GM18505 (cell line): ENCODE measurements at regions not wholly inside any gene's neighbourhood (a gene's known extent, or its start where the extent isn't known, plus 50 kb on each side); places are given as distances from the start of the nearest gene placed in this dataset.

ENCODE experiments used
- ATAC-seq: cut with Tn5 transposase; IDR thresholded peaks from one replicate; pipeline ENCODE4 v1.9.1; 2021; ENCODE audit not compliant: unreplicated experiment
- POLR2A ChIP-seq: IDR thresholded peaks from 4 replicates; pipeline ENCODE4 v1.6.1; 2011; ENCODE audit warnings: borderline replicate concordance; ENCODE audit not compliant: insufficient read depth, insufficient read length; ENCODE audit errors: extremely low read depth

DNA sequence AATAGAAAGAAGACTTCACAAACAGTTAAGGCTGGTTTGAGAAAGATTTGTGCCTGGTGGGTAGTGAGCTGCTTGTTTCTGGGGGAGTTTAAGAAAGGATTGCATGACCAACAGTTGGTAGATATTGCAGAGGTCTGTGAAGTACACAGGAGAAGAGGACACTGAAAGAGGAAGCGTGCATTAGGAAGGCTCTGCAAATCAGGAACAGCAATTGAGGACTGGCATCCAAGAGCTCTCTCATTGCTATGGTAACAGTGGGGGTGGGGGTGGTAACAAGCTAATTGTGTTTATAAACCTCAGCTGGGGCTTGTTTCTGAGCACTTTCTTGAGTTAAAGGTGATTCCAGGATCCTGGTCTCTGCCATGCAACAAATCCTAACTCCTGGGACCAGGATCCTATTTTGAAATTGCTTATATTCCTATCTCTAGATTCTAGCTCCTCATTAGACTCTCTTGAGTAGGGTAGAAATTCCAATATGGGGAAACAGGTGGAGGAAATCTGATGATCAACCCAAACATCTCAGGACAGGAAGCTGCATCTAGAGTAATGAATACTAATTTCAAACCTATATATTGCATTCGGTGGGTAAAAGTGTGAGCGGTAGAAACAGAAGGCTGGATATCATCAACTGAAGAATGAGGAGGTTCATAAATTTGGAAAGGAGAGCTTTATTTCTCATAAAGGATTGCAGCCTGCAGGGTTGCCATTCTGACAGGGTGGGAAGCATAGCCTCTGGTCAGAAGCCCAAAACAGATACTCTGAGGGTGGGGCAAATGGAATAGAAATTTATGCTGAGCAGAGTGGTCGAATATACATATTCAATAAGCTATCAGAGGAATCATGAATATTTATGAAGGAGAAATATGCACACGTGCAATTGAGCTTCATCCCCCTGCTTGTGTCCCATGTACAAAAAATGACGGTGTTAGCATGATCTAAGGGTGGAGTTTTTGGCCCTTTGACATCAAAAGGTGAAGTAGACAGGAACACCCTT, 79.4 kb downstream of the PTTG1 start:
- peak; percentile 59 for ATAC-seq
- TF ChIP-seq POLR2A = no peak

- TF ChIP-seq POLR2A = no peak
- no peak for ATAC-seq
Observed at GRCh38 chr5:160504906-160505305, 83.3 kb downstream of the PTTG1 start.

DNA sequence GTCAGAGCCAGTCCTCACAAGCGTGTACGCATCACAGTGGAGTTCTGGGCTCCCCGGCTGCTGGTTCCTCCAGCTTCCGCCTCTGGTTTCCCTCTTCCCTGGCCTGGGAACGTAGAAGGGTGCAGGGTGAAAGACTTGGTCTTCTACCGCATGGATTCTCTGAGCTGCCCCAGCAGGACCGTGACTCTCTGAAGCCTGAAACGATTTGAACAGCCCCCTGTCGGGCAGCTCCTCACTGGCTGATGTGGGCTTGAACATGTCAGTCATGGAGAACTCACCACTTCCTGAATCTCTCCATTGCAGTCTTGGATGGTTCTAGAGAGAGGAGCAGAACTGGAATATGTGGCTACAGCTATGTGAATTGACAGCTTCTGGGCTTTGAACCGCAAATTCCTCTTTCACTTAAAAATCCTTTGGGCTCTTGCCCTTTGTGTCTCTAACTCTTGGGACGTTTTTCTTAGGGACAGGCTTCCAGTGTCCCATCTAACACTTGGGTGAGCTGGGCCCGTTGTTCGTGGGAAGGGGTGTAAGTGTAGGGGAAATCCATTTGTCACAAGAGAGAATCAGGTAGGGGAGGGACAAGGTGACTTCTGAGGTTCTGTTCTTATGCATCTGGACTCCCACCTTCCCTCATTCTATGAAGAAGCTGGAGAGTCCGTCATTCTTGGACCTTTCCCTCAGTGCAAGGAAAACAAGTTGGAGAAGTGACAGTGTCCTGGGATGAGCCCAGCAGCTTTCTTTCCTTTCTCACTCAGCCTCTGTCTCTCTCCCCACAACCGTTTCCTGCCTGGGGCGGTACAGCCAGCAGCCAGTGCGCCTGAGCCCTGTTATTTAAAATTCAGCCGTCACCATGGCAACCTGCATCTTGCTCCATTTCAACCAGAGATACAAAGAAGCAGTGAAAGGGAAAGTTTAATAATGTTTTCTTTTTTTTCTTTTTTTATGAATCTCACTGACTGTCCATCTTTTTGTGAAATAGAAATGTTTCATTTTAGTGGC, 84.7 kb downstream of the PTTG1 start:
- ATAC-seq = peak; percentile 80

GRCh38 chr5:160507221-160507721, 85.6 kb downstream of the PTTG1 start:
- peak; percentile 24 for ATAC-seq
- no peak for TF ChIP-seq POLR2A

More for the DNA sequence above, 84.7 kb downstream of the PTTG1 start:
- no peak for TF ChIP-seq POLR2A

DNA sequence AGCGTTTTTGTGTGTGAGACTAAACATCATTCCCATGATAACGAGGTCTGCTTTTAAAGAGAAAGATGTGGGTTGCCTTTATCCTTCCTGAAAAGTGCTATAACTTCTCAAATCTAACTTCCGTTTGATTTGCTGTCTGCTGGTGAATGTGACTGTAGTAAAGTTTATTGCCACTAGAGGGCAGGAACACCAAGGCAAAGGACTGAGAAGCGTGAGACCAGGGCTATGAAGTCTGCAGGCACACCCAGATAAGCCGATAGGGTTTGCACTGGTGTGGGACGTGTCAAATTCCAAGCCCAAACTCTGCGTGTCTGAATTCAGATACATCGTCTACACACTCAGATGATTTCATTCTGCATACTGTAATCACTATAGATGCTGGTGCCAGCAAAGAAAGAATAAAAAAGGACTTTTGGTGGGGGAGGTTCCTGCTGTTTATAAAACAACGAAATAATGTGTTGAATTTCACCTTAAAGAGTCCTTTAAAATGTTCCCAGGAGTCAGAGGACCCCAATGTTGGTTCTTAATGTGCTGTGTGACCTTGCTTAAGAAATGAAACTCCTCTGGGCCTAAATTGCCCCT, 87.2 kb downstream of the PTTG1 start:
- TF ChIP-seq POLR2A = no peak
- peak; percentile 77 for ATAC-seq

DNA sequence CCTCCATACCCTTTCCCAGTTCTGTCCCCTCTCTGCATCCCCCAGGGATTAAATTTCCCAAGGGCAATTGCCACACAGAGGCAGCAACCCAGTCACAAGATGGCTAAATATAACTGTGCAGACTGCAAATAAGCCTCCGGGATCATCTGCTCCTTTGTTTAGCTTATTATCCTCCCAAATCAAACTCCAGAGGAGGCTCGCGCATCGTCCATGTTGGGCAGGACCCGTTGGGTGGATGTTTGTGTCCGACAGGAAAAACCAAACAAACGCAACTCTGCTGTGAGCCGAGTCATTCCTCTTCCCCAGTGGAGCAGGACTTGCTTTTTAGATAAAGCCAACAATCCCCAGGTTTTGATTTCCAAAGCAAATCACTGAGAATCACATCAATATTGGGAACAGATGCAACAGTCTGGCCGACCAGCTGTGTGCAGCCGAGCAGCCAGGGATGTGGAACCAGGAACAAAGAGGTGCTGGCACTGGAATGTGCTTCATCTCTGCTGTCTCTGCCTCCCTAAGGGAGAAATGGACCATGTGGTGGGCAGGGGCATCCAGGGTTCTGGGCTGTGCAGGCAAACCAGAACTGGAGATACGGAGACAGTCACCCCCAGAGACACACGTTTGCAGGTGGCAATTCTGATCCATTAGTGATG, 89.8 kb downstream of the PTTG1 start:
- TF ChIP-seq POLR2A = no peak
- ATAC-seq = no peak
